ENCODE measurements at regions not wholly inside any gene's neighbourhood (a gene's known extent, or its start where the extent isn't known, plus 50 kb on each side); places are given as distances from the start of the nearest gene placed in this dataset.
"Not testable (repeated sequence)": the region's sequence is repeated elsewhere in the genome, so short reads cannot be mapped to it uniquely, and the experiment has no call there.

DNA sequence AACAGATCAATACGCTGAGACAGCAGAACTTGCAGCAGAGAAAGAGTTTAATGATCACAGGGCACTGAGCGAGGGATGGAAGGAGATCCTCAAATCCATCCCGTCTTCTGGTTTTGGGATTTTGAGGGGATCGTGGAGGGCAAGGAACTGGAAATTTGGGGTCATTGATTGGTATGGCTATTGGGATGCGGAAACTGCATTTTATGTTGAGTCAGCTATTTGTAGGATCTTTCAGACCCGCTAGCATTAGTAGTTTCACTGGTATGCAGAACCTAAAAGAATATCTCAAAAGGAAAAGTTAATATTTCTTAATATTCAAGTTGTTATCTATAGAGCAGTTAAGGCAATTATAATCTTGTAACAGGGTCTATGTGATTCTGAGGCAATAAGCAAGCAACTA lies 771.7 kb upstream of the CTNND2 start:
- H3K36me3 Mint-ChIP-seq (ENCODE audit: insufficient read depth, unreplicated experiment): no peaks in the 10 kb centered on the region
- no peak overlapping the region for H3K4me3 Mint-ChIP-seq (ENCODE audit: unreplicated experiment)
- no peaks in the 10 kb centered on the region for H3K27me3 Mint-ChIP-seq (ENCODE audit: insufficient read depth, unreplicated experiment)
- POLR2A ChIA-PET: no interaction called here
- intact Hi-C loops (cut with micrococcal nuclease): no loop called here
- no peak overlapping the region for H3K27ac Mint-ChIP-seq (ENCODE audit: low read depth, unreplicated experiment)
- CTCF ChIA-PET: no interaction called here
- no TSS peak for BruUV-seq (replicated peaks)
- H3K4me1 Mint-ChIP-seq (ENCODE audit: insufficient read depth, unreplicated experiment): peaks cover 15% of the 10 kb centered on the region
- H3K9me3 Mint-ChIP-seq (ENCODE audit: unreplicated experiment): peaks cover 13% of the 10 kb centered on the region
- DNase-seq (ENCODE audit: unreplicated experiment): no peak
- TF ChIP-seq, protein P1, sequence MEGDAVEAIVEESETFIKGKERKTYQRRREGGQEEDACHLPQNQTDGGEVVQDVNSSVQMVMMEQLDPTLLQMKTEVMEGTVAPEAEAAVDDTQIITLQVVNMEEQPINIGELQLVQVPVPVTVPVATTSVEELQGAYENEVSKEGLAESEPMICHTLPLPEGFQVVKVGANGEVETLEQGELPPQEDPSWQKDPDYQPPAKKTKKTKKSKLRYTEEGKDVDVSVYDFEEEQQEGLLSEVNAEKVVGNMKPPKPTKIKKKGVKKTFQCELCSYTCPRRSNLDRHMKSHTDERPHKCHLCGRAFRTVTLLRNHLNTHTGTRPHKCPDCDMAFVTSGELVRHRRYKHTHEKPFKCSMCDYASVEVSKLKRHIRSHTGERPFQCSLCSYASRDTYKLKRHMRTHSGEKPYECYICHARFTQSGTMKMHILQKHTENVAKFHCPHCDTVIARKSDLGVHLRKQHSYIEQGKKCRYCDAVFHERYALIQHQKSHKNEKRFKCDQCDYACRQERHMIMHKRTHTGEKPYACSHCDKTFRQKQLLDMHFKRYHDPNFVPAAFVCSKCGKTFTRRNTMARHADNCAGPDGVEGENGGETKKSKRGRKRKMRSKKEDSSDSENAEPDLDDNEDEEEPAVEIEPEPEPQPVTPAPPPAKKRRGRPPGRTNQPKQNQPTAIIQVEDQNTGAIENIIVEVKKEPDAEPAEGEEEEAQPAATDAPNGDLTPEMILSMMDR (IDR thresholded peaks at IDR 0.05; ENCODE audit: unreplicated experiment): no peak

DNA sequence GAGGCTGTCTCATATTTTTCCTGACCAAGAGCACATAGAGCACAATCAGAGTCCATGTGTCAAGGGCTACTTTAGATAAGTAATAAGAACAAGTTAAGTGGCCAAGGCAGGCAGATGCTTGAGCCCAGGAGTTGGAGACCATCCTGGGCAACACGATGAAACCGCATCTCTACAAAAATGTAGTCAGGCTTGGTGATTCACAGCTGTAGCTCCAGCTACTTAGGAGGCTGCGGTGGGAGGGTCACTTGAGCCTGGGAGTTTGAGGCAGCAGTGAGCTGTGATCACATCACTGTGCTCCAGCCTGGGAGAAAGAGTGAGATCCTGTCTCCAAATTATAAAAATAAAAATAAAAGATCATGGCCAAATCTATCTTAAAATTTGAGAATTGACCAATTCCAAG lies 767.9 kb upstream of the CTNND2 start:
- Mint-ChIP-seq H3K4me1 (ENCODE audit: insufficient read depth, unreplicated experiment) (peaks cover 8% of the 10 kb centered on the region), H3K9me3 (ENCODE audit: unreplicated experiment) (peaks cover 13% of the 10 kb centered on the region), H3K27ac (ENCODE audit: low read depth, unreplicated experiment) (no peak overlapping the region), H3K36me3 (ENCODE audit: insufficient read depth, unreplicated experiment) (no peaks in the 10 kb centered on the region), H3K4me3 (ENCODE audit: unreplicated experiment) (no peak overlapping the region), H3K27me3 (ENCODE audit: insufficient read depth, unreplicated experiment) (no peaks in the 10 kb centered on the region)
- BruUV-seq (replicated peaks): no TSS peak
- ChIA-PET POLR2A (interaction anchor here (0.7 to 0.9 kb wide), 2 partner anchors 21 to 573 kb away, joined by 3 read pairs; no protein-coding TSS in a partner anchor), CTCF (interaction anchor here (0.7 kb wide), 1 partner anchor 15 kb away, joined by 3 read pairs; no protein-coding TSS in a partner anchor)
- DNase-seq (ENCODE audit: unreplicated experiment): no peak
- intact Hi-C loops (cut with micrococcal nuclease): no loop called here
- TF ChIP-seq, protein P1 (IDR thresholded peaks at IDR 0.05; ENCODE audit: unreplicated experiment): no peak

DNA sequence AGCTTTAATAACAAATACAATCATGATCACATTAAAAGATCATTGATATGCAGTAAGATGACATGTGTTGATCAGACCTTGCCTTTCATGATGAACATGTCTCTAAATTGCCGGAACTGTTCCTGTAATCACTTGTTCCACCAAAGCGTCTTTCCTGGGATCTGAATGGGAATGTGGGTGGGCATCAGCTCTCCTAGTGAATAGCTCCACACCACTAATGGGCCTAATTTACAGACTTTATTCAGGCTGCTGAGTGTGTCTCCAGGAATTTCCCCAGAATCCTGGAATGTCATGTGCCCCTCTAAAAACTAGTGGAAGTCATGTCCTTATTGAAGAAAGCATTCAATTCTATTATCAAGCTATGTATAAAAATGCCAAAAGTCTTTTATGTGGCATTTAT lies 765.1 kb upstream of the CTNND2 start:
- H3K4me1 Mint-ChIP-seq (ENCODE audit: insufficient read depth, unreplicated experiment): no peaks in the 10 kb centered on the region
- H3K27me3 Mint-ChIP-seq (ENCODE audit: insufficient read depth, unreplicated experiment): no peaks in the 10 kb centered on the region
- peaks cover 9% of the 10 kb centered on the region for H3K9me3 Mint-ChIP-seq (ENCODE audit: unreplicated experiment)
- H3K27ac Mint-ChIP-seq (ENCODE audit: low read depth, unreplicated experiment): no peak overlapping the region
- TF ChIP-seq, protein P1 (IDR thresholded peaks at IDR 0.05; ENCODE audit: unreplicated experiment): no peak
- no peak for DNase-seq (ENCODE audit: unreplicated experiment)
- ChIA-PET CTCF (no interaction called here), POLR2A (no interaction called here)
- no TSS peak for BruUV-seq (replicated peaks)
- no peak overlapping the region for H3K4me3 Mint-ChIP-seq (ENCODE audit: unreplicated experiment)
- intact Hi-C loops (cut with micrococcal nuclease): no loop called here
- no peaks in the 10 kb centered on the region for H3K36me3 Mint-ChIP-seq (ENCODE audit: insufficient read depth, unreplicated experiment)

DNA sequence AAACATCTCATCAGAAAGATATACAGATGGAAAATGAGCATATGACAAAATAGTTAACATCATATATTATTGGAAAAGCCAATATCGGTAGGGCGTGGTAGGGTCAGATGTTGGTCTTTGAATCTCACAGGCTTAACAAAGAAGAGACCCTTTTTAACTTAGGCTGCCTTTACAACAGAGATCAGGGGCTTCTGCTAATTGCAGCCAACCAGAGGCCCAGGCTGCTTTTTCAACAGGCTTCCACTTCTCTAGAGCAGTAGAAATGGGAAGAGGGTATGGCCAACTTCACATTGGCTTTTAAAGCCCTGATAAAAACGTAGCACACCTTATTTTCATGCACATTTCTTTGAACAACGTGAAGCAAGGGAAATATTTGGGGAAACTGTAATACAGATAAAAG lies 764.3 kb upstream of the CTNND2 start:
- no TSS peak for BruUV-seq (replicated peaks)
- Mint-ChIP-seq H3K9me3 (ENCODE audit: unreplicated experiment) (peaks cover 15% of the 10 kb centered on the region), H3K4me1 (ENCODE audit: insufficient read depth, unreplicated experiment) (no peaks in the 10 kb centered on the region), H3K27ac (ENCODE audit: low read depth, unreplicated experiment) (no peak overlapping the region), H3K36me3 (ENCODE audit: insufficient read depth, unreplicated experiment) (no peaks in the 10 kb centered on the region), H3K4me3 (ENCODE audit: unreplicated experiment) (no peak overlapping the region), H3K27me3 (ENCODE audit: insufficient read depth, unreplicated experiment) (no peaks in the 10 kb centered on the region)
- TF ChIP-seq, protein P1 (IDR thresholded peaks at IDR 0.05; ENCODE audit: unreplicated experiment): no peak
- intact Hi-C loops (cut with micrococcal nuclease): no loop called here
- ChIA-PET POLR2A (no interaction called here), CTCF (no interaction called here)
- DNase-seq (ENCODE audit: unreplicated experiment): no peak

DNA sequence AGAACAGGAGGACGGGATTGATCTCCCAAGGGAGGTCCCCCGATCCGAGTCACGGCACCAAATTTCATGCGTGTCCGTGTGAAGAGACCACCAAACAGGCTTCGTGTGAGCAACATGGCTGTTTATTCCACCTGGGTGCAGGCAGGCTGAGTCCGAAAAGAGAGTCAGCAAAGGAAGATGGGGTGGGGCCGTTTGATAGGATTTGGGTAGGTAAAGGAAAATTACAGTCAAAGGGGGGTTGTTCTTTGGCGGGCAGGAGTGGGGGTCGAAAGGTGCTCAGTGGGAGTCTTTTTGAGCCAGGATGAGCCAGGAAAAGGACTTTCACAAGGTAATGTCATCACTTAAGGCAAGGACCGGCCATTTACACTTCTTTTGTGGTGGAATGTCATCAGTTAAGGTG lies 763.6 kb upstream of the CTNND2 start:
- BruUV-seq (replicated peaks); CTCF ChIA-PET; H3K36me3 Mint-ChIP-seq (ENCODE audit: insufficient read depth, unreplicated experiment); H3K27me3 Mint-ChIP-seq (ENCODE audit: insufficient read depth, unreplicated experiment); H3K4me1 Mint-ChIP-seq (ENCODE audit: insufficient read depth, unreplicated experiment); POLR2A ChIA-PET; intact Hi-C loops (cut with micrococcal nuclease); DNase-seq (ENCODE audit: unreplicated experiment); H3K27ac Mint-ChIP-seq (ENCODE audit: low read depth, unreplicated experiment); H3K4me3 Mint-ChIP-seq (ENCODE audit: unreplicated experiment): not testable (repeated sequence)
- peaks cover 15% of the 10 kb centered on the region for H3K9me3 Mint-ChIP-seq (ENCODE audit: unreplicated experiment)

DNA sequence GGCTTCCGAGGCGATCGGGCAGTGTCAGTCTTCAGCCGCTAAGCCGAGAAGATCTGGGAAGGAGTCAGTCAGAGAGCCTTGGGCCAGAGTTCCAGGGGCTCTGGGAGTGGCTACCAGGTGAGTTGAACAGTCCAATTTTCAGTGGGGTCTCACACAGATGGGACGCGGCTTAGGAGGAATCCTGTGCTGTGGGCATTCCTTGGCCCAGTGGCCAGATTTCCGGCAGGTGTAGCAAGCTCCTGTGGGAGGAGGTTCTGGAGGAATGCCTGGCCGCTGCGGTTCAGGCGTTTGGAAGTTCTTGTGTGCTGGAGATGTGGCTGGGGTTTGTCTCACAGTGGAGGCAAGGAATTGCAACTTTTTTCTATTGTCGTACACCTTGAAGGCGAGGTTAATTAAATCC lies 761.5 kb upstream of the CTNND2 start:
- H3K4me1 Mint-ChIP-seq (ENCODE audit: insufficient read depth, unreplicated experiment); H3K27me3 Mint-ChIP-seq (ENCODE audit: insufficient read depth, unreplicated experiment); CTCF ChIA-PET; DNase-seq (ENCODE audit: unreplicated experiment); H3K27ac Mint-ChIP-seq (ENCODE audit: low read depth, unreplicated experiment); POLR2A ChIA-PET; H3K36me3 Mint-ChIP-seq (ENCODE audit: insufficient read depth, unreplicated experiment); intact Hi-C loops (cut with micrococcal nuclease); H3K4me3 Mint-ChIP-seq (ENCODE audit: unreplicated experiment); BruUV-seq (replicated peaks): not testable (repeated sequence)
- peaks cover 15% of the 10 kb centered on the region for H3K9me3 Mint-ChIP-seq (ENCODE audit: unreplicated experiment)

Data from MCF 10A (cell line).